ENCODE measurements at regions not wholly inside any gene's neighbourhood (a gene's known extent, or its start where the extent isn't known, plus 50 kb on each side); places are given as distances from the start of the nearest gene placed in this dataset.

- no peak for DNase-seq (ENCODE audit: low read depth)
These were observed 69.2 kb downstream of the ISG20 start for GRCh38 chr15:88707771-88708654.

GRCh38 chr15:88708655-88709054 is 69.8 kb downstream of the ISG20 start:
- DNase-seq (ENCODE audit: low read depth): peak; percentile 62

- no peak for DNase-seq (ENCODE audit: low read depth)
These were observed 71.4 kb downstream of the ISG20 start for GRCh38 chr15:88710027-88710715.

- DNase-seq (ENCODE audit: low read depth): no peak
These were observed 73.0 kb downstream of the ISG20 start for GRCh38 chr15:88711806-88712205.

GRCh38 chr15:88714782-88715372 is 76.1 kb downstream of the ISG20 start:
- DNase-seq (ENCODE audit: low read depth): no peak

- DNase-seq (ENCODE audit: low read depth): no peak
These were observed 77.9 kb downstream of the ISG20 start for GRCh38 chr15:88716543-88717381.

GRCh38 chr15:88717382-88718031 is 78.7 kb downstream of the ISG20 start:
- DNase-seq (ENCODE audit: low read depth): no peak

- no peak for DNase-seq (ENCODE audit: low read depth)
These were observed 79.9 kb downstream of the ISG20 start for GRCh38 chr15:88718731-88719130.

GRCh38 chr15:88719654-88720053 is 80.8 kb downstream of the ISG20 start:
- DNase-seq (ENCODE audit: low read depth): no peak

GRCh38 chr15:88725305-88726210 is 77.7 kb upstream of the ACAN start:
- DNase-seq (ENCODE audit: low read depth): no peak

- no peak for DNase-seq (ENCODE audit: low read depth)
These were observed 75.8 kb upstream of the ACAN start for GRCh38 chr15:88727439-88727838.

- no peak for DNase-seq (ENCODE audit: low read depth)
These were observed 73.7 kb upstream of the ACAN start for GRCh38 chr15:88729581-88729980.

- no peak for DNase-seq (ENCODE audit: low read depth)
These were observed 72.5 kb upstream of the ACAN start for GRCh38 chr15:88730751-88731150.

- no peak for DNase-seq (ENCODE audit: low read depth)
These were observed 68.0 kb upstream of the ACAN start for GRCh38 chr15:88735212-88735611.

GRCh38 chr15:88736204-88736603 is 67.0 kb upstream of the ACAN start:
- DNase-seq (ENCODE audit: low read depth): no peak

GRCh38 chr15:88738796-88739195 is 64.4 kb upstream of the ACAN start:
- no peak for DNase-seq (ENCODE audit: low read depth)

GRCh38 chr15:88739541-88739940 is 63.7 kb upstream of the ACAN start:
- no peak for DNase-seq (ENCODE audit: low read depth)

GRCh38 chr15:88740356-88740755 is 62.9 kb upstream of the ACAN start:
- DNase-seq (ENCODE audit: low read depth): no peak

GRCh38 chr15:88741046-88741445 is 62.2 kb upstream of the ACAN start:
- DNase-seq (ENCODE audit: low read depth): no peak

- no peak for DNase-seq (ENCODE audit: low read depth)
These were observed 61.6 kb upstream of the ACAN start for GRCh38 chr15:88741671-88742070.
